Activated naive CD8-positive, alpha-beta T cell treated with anti-CD3 and anti-CD28 coated beads, Interleukin-2, amount 10 ng/mL, durations not matched to agents 7 days and 5 days (primary cell): ENCODE measurements at regions not wholly inside any gene's neighbourhood (a gene's known extent, or its start where the extent isn't known, plus 50 kb on each side); places are given as distances from the start of the nearest gene placed in this dataset.
A peak's percentile ranks its signal among the peaks of the same experiment; 100 is the strongest.
"Not testable (repeated sequence)": the region's sequence is repeated elsewhere in the genome, so short reads cannot be mapped to it uniquely, and the experiment has no call there.

Experiments used
- ATAC-seq: fragments of 150-1000 bp; cut with Tn5 transposase; one replicate; pipeline ENCODE4 v1.10.0; 2021; ENCODE audit warnings: low read depth, moderate library complexity
- POLR2A ChIA-PET: fragments of 350-600 bp; sonication (Branson Sonifier 250); formaldehyde crosslinking; loops from one replicate; lab custom pipeline; 2021; ENCODE audit warnings: antibody characterized with exemption; lab: Charles Lee
- DNase-seq: peaks from one replicate; pipeline ENCODE4 v3.0.0; 2021
- H3K27ac Mint-ChIP-seq: one replicate; pipeline ENCODE4 v1.8.0; 2022; ENCODE audit warnings: mild to moderate bottlenecking, mixed read lengths
- H3K27me3 Mint-ChIP-seq: one replicate; pipeline ENCODE4 v1.8.0; 2022; ENCODE audit warnings: mild to moderate bottlenecking, moderate library complexity, mixed read lengths
- H3K36me3 Mint-ChIP-seq: one replicate; pipeline ENCODE4 v1.8.0; 2021; ENCODE audit warnings: mild to moderate bottlenecking, mixed read lengths
- H3K4me1 Mint-ChIP-seq: one replicate; pipeline ENCODE4 v1.8.0; 2021; ENCODE audit warnings: mixed read lengths
- H3K4me3 Mint-ChIP-seq: one replicate; pipeline ENCODE4 v1.8.0; 2022; ENCODE audit warnings: mild to moderate bottlenecking, moderate library complexity, mixed read lengths
- H3K9me3 Mint-ChIP-seq: one replicate; pipeline ENCODE4 v1.8.0; 2021; ENCODE audit warnings: mixed read lengths

- Mint-ChIP-seq H3K4me3 (no peak overlapping the region), H3K27ac (no peak overlapping the region), H3K4me1 (no peaks in the 10 kb centered on the region), H3K9me3 (no peaks in the 10 kb centered on the region), H3K27me3 (peaks cover 6% of the 10 kb centered on the region), H3K36me3 (no peaks in the 10 kb centered on the region)
- ATAC-seq (no peak), DNase-seq (no peak)
- POLR2A ChIA-PET: no interaction called here
These were observed 168.1 kb upstream of the DAAM1 start for GRCh38 chr14:59020382-59020781.

- peaks cover 6% of the 10 kb centered on the region for H3K27me3 Mint-ChIP-seq
- POLR2A ChIA-PET: no interaction called here
- no peak for ATAC-seq
- no peak overlapping the region for H3K4me3 Mint-ChIP-seq
- H3K27ac Mint-ChIP-seq: no peak overlapping the region
- no peaks in the 10 kb centered on the region for H3K36me3 Mint-ChIP-seq
- H3K9me3 Mint-ChIP-seq: no peaks in the 10 kb centered on the region
- H3K4me1 Mint-ChIP-seq: no peaks in the 10 kb centered on the region
- no peak for DNase-seq
These were observed 166.3 kb upstream of the DAAM1 start for GRCh38 chr14:59022144-59022543.

DNA sequence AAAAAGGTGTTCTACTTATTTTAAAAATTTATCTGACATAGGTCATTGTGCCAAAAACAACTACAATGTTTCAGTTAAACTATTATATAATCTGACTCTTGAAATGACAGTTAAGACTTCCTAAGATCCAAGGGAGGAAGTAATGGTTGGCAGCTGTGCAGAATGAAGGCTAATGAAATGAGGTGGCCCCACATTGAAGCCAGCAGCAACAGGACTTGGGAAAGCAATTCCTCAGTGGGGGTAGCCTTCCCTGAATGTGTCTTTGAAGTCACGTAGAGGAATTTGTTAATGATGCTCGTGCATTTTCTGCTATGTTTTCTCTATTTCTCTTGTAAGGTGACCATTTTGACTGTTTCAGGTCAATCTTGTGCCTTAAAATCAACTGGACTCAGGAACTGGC, 162.4 kb upstream of the DAAM1 start:
- no peak for ATAC-seq
- POLR2A ChIA-PET: no interaction called here
- no peak overlapping the region for H3K27ac Mint-ChIP-seq
- peaks cover 3% of the 10 kb centered on the region for H3K4me1 Mint-ChIP-seq
- no peaks in the 10 kb centered on the region for H3K9me3 Mint-ChIP-seq
- no peak overlapping the region for H3K4me3 Mint-ChIP-seq
- no peaks in the 10 kb centered on the region for H3K36me3 Mint-ChIP-seq
- H3K27me3 Mint-ChIP-seq: no peaks in the 10 kb centered on the region
- DNase-seq: no peak

GRCh38 chr14:59026640-59027039, 161.8 kb upstream of the DAAM1 start:
- POLR2A ChIA-PET, H3K4me1 Mint-ChIP-seq, H3K27me3 Mint-ChIP-seq, H3K9me3 Mint-ChIP-seq, DNase-seq, H3K36me3 Mint-ChIP-seq, H3K4me3 Mint-ChIP-seq, ATAC-seq, H3K27ac Mint-ChIP-seq: not testable (repeated sequence)

- POLR2A ChIA-PET: no interaction called here
- no peaks in the 10 kb centered on the region for H3K36me3 Mint-ChIP-seq
- peaks cover 3% of the 10 kb centered on the region for H3K27me3 Mint-ChIP-seq
- peaks cover 3% of the 10 kb centered on the region for H3K4me1 Mint-ChIP-seq
- no peaks in the 10 kb centered on the region for H3K9me3 Mint-ChIP-seq
- H3K4me3 Mint-ChIP-seq: peak overlapping the region; percentile 27
- DNase-seq: peak; percentile 38
- H3K27ac Mint-ChIP-seq: no peak overlapping the region
- ATAC-seq: peak; percentile 73
These were observed 159.8 kb upstream of the DAAM1 start for GRCh38 chr14:59028476-59029202.

DNA sequence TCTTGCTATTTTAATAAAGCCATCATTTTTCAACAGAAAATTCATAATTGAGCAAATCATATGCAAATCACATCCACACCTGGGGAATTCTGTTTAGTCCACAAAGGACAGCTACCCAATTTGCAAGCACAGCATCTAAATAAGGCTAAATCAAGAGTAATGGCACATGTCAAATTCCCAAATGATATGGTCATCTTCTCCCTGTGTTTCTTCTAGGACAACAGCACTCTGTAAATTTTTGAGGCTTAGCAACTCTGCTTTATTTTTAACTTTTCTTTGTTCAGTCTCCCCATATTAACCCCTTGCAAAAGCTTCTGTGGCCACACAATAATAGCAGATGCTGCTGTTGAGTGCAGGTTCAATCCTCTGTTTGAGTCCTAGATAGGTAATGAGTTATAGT, 155.6 kb upstream of the DAAM1 start:
- Mint-ChIP-seq H3K27me3 (peaks cover 12% of the 10 kb centered on the region), H3K36me3 (no peaks in the 10 kb centered on the region), H3K9me3 (no peaks in the 10 kb centered on the region), H3K27ac (no peak overlapping the region), H3K4me3 (no peak overlapping the region), H3K4me1 (peaks cover 3% of the 10 kb centered on the region)
- ATAC-seq (no peak), DNase-seq (no peak)
- POLR2A ChIA-PET: no interaction called here

DNA sequence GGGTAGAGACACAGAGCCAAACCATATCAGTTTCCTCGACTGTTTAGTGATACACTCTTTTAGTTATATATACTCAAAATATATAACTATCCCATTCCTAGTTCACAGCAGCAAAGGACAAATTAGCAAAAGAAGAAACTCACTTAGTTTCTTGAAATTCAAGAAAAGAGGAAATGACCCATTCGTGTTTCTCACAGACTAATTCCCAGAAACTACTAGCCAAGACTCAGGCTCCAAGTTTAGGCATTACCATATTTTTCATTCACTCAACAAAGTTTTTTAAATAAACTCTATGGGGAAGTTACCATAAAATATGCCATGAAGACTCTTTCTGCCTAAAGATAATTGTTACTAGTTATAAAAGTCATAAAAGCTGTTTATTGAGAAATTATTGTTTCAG, 152.3 kb upstream of the DAAM1 start:
- Mint-ChIP-seq H3K9me3 (no peaks in the 10 kb centered on the region), H3K4me1 (no peaks in the 10 kb centered on the region), H3K36me3 (no peaks in the 10 kb centered on the region), H3K27me3 (peaks cover 12% of the 10 kb centered on the region), H3K4me3 (no peak overlapping the region), H3K27ac (no peak overlapping the region)
- POLR2A ChIA-PET: no interaction called here
- ATAC-seq (no peak), DNase-seq (no peak)

DNA sequence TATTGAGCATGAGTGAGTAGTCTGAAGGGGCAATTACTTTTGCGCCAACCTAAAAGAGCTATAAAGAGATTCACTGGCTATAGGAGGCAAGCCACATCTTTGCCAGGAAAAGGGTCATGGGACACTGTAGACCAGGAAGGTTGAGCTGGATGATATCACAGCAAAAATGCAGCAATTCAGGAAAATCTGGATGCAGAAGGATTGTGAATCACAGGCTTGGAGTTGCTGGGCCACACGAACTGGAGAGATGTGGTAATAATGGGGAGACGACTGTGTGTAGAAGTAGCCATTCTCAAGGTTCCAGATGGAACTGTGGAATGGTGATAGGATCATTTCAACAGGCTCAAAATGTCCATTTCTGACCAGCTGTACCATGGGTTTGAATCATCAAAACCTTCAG, 151.4 kb upstream of the DAAM1 start:
- Mint-ChIP-seq H3K4me1 (no peaks in the 10 kb centered on the region), H3K27me3 (peaks cover 8% of the 10 kb centered on the region), H3K9me3 (no peaks in the 10 kb centered on the region), H3K4me3 (no peak overlapping the region), H3K27ac (no peak overlapping the region), H3K36me3 (no peaks in the 10 kb centered on the region)
- POLR2A ChIA-PET: no interaction called here
- no peak for ATAC-seq
- no peak for DNase-seq

GRCh38 chr14:59037620-59038019, 150.8 kb upstream of the DAAM1 start:
- ATAC-seq: no peak
- H3K4me1 Mint-ChIP-seq: no peaks in the 10 kb centered on the region
- H3K27me3 Mint-ChIP-seq: peaks cover 8% of the 10 kb centered on the region
- no peak for DNase-seq
- H3K9me3 Mint-ChIP-seq: no peaks in the 10 kb centered on the region
- H3K27ac Mint-ChIP-seq: no peak overlapping the region
- no peaks in the 10 kb centered on the region for H3K36me3 Mint-ChIP-seq
- POLR2A ChIA-PET: no interaction called here
- H3K4me3 Mint-ChIP-seq: no peak overlapping the region

GRCh38 chr14:59038746-59039145, 149.7 kb upstream of the DAAM1 start:
- DNase-seq (no peak), ATAC-seq (no peak)
- POLR2A ChIA-PET: no interaction called here
- Mint-ChIP-seq H3K27ac (no peak overlapping the region), H3K4me1 (no peaks in the 10 kb centered on the region), H3K36me3 (no peaks in the 10 kb centered on the region), H3K27me3 (peaks cover 8% of the 10 kb centered on the region), H3K4me3 (no peak overlapping the region), H3K9me3 (no peaks in the 10 kb centered on the region)

GRCh38 chr14:59041308-59041707, 147.2 kb upstream of the DAAM1 start:
- peaks cover 3% of the 10 kb centered on the region for H3K27me3 Mint-ChIP-seq
- no peaks in the 10 kb centered on the region for H3K9me3 Mint-ChIP-seq
- POLR2A ChIA-PET: no interaction called here
- H3K4me3 Mint-ChIP-seq: no peak overlapping the region
- no peaks in the 10 kb centered on the region for H3K36me3 Mint-ChIP-seq
- no peak for DNase-seq
- no peak overlapping the region for H3K27ac Mint-ChIP-seq
- no peaks in the 10 kb centered on the region for H3K4me1 Mint-ChIP-seq
- ATAC-seq: no peak

DNA sequence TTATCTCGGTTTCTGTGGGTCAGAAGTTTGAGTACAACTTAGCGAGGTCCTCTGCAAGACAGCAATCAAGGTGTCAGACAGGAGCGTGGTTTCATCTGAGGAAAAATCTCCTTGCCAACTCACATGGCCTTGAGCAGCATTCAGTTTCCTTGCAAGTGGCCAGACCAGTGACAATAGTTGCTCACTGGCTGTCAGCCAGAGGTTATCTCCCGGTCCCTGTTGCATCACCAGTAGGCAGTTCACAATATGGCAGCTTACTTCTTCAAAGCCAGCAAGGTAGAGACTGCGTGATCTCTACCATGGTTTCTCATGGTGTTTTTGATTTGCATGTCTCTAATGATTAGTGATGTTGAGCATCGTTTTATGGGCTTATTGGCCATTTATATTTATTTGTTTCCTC, 143.8 kb upstream of the DAAM1 start:
- ATAC-seq: no peak
- Mint-ChIP-seq H3K27me3 (peaks cover 6% of the 10 kb centered on the region), H3K9me3 (no peaks in the 10 kb centered on the region), H3K4me3 (no peak overlapping the region), H3K4me1 (no peaks in the 10 kb centered on the region), H3K36me3 (no peaks in the 10 kb centered on the region), H3K27ac (no peak overlapping the region)
- no peak for DNase-seq
- POLR2A ChIA-PET: no interaction called here

- ATAC-seq: no peak
- H3K4me1 Mint-ChIP-seq: no peaks in the 10 kb centered on the region
These were observed 141.7 kb upstream of the DAAM1 start for GRCh38 chr14:59046746-59047145.

DNA sequence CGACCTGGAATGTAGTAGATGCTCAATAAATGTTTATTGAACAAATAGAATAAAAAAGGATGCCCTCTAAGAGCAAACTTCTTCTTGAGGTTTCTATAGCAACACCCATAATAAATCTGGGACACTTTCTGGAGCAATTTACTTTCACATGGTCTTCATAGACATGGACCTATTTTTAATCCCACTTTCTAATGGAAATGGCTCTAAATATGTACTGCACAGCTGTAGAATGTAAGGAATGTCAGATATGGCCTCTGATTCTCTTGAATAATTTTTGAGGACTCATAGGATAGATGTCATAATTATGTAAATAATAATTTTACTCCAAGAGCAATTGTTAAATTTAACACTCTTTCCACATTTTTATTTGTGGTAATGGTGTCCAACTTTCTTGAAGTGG, 133.5 kb upstream of the DAAM1 start:
- Mint-ChIP-seq H3K4me1 (no peaks in the 10 kb centered on the region), H3K36me3 (no peaks in the 10 kb centered on the region), H3K4me3 (no peak overlapping the region), H3K9me3 (peaks cover 6% of the 10 kb centered on the region), H3K27ac (no peak overlapping the region), H3K27me3 (peaks cover 14% of the 10 kb centered on the region)
- DNase-seq (no peak), ATAC-seq (no peak)
- POLR2A ChIA-PET: no interaction called here

More at GRCh38 chr14:59046746-59047145, 141.7 kb upstream of the DAAM1 start:
- H3K27me3 Mint-ChIP-seq: peaks cover 11% of the 10 kb centered on the region
- H3K27ac Mint-ChIP-seq: no peak overlapping the region
- H3K9me3 Mint-ChIP-seq: peaks cover 3% of the 10 kb centered on the region
- DNase-seq: no peak
- no peak overlapping the region for H3K4me3 Mint-ChIP-seq
- POLR2A ChIA-PET: no interaction called here
- H3K36me3 Mint-ChIP-seq: no peaks in the 10 kb centered on the region
